Adrenal gland (tissue), 9 donors: ENCODE measurements at regions not wholly inside any gene's neighbourhood (a gene's known extent, or its start where the extent isn't known, plus 50 kb on each side); places are given as distances from the start of the nearest gene placed in this dataset.

Experiments
- DNase-seq, 7 donors: peaks; one replicate each; pipeline ENCODE4 v3.0.0-alpha.2; 2019 to 2020
- H3K27ac ChIP-seq, 5 donors: fragments of 200-600 bp; sonication (generic) in 4 of 5; 1 replicate in 3 of 5; 2 replicates in 2 of 5; pipeline versions ENCODE4 v1.5.1 to v1.8.0; 2016 to 2020; ENCODE audit warnings: mild to moderate bottlenecking in 1 of 5
- H3K27me3 ChIP-seq: fragments of 200-600 bp; 2 replicates; pipeline ENCODE4 v1.8.0; 2021
- H3K36me3 ChIP-seq, 2 donors: fragments of 200-600 bp; replicated peaks in 1 of 2; 1 replicate in 1 of 2; 2 replicates in 1 of 2; pipeline versions ENCODE4 v1.5.1 to v1.8.0; 2018 to 2022
- H3K4me1 ChIP-seq, 2 donors: fragments of 200-600 bp; replicated peaks in 1 of 2; 1 replicate in 1 of 2; 2 replicates in 1 of 2; pipeline versions ENCODE4 v1.5.1 to v1.8.0; 2018 to 2021
- H3K4me3 ChIP-seq, 4 donors: fragments of 200-600 bp; sonication (generic) in 3 of 4; one replicate each; pipeline ENCODE4 v1.5.1; 2016 to 2018
- H3K9me3 ChIP-seq, 3 donors: fragments of 200-600 bp; sonication (generic) in 1 of 3; replicated peaks in 1 of 3; 1 replicate in 2 of 3; 2 replicates in 1 of 3; pipeline versions ENCODE4 v1.5.1 to v1.8.0; 2016 to 2021
- POLR2A ChIP-seq, 2 donors: fragments of 450-650 bp; IDR thresholded peaks; one replicate each; pipeline ENCODE4 v1.6.1; 2017; ENCODE audit warnings: antibody characterized with exemption in 2 of 2, mild to moderate bottlenecking in 2 of 2, moderate library complexity in 1 of 2
- WGBS, 4 donors: extraction: QIAGEN DNeasy Blood & Tissue Kit in 2 of 4; methylation state at CpG; one replicate each; pipeline versions ENCODE4 v1.1.5 to v1.1.7; 2013 to 2017; 5-methylcytosine and 5-hydroxymethylcytosine counted together
- intact Hi-C, 2 donors: fragments of 100-400 bp; cut with DNase I; formaldehyde crosslinking; loops; one replicate each; pipeline versions ENCODE4 v1.14.1 to v1.15.0; 2022 to 2023
- TF ChIP-seq, protein P1 (sequence below), 6 experiments: fragments of 450-650 bp in 4 of 6; fragments of 200-600 bp in 2 of 6; sonication (generic) in 1 of 6; IDR thresholded peaks; 1 replicate in 5 of 6; 2 replicates in 1 of 6; pipeline versions ENCODE4 v1.5.1 to v1.8.0; 2016 to 2021; ENCODE audit warnings: antibody characterized with exemption in 6 of 6, mild to moderate bottlenecking in 2 of 6, moderate library complexity in 1 of 6
- donor health status: healthy with polysubstance abuse.
- donor health status: Bipolar disorder and iron deficiency.
- donor health status: DM: yes; HTN: yes; CAD: no.
- donor health status: DM: no; HTN: no; CAD: no.
- donor health status: DM: no; HTN: no; CAD: no.

DNA sequence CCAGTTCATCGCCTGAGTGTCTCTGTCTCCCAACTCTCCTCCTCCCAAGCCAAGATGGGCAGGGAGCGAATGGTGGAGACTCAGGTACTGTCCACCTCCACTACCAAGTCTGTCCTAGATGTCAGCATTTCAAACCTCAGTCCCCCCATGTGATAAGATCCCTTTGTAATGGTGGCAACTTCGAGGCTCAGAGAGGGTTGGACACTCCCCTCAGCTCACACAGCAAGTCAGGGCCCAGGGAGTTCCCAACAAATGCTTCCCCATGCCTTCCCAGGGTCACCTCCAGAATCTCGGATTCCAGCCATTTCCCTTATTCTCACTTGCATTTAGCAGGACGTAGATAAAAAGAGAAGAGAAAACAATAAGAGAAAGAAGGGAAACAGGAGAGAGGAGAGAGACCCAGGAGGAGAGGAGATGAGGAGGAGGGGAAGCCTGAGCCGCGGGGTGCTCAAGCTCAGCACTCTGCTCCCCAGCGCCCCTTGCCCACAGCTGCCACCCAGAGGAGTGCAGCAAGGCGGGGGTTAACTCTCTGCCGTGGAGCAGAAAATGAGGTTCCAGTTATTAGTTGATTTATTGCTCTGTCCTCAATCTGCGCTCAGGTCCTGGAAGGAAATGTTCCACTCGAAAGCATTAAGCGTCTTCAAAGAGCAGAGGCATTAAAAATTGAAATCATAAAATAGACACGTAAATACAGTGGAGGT, 84.1 kb upstream of the LINGO1 start:
- Histone ChIP-seq H3K9me3 (no peaks in the 10 kb centered on the region), H3K4me1 (no peaks in the 10 kb centered on the region), H3K27me3 (peaks cover 5% of the 10 kb centered on the region), H3K27ac (no peak overlapping the region), H3K4me3 (no peak overlapping the region), H3K36me3 (no peaks in the 10 kb centered on the region)
- DNase-seq = no peak
- intact Hi-C loops = no loop called here
- TF ChIP-seq, protein P1, sequence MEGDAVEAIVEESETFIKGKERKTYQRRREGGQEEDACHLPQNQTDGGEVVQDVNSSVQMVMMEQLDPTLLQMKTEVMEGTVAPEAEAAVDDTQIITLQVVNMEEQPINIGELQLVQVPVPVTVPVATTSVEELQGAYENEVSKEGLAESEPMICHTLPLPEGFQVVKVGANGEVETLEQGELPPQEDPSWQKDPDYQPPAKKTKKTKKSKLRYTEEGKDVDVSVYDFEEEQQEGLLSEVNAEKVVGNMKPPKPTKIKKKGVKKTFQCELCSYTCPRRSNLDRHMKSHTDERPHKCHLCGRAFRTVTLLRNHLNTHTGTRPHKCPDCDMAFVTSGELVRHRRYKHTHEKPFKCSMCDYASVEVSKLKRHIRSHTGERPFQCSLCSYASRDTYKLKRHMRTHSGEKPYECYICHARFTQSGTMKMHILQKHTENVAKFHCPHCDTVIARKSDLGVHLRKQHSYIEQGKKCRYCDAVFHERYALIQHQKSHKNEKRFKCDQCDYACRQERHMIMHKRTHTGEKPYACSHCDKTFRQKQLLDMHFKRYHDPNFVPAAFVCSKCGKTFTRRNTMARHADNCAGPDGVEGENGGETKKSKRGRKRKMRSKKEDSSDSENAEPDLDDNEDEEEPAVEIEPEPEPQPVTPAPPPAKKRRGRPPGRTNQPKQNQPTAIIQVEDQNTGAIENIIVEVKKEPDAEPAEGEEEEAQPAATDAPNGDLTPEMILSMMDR (IDR thresholded peaks at IDR 0.05) = no peak
- TF ChIP-seq POLR2A (IDR thresholded peaks at IDR 0.05) = no peak
- 20 to 23% (median 22%) methylated on average over 14 of the region's 14 CpGs for WGBS, 4 donors

DNA sequence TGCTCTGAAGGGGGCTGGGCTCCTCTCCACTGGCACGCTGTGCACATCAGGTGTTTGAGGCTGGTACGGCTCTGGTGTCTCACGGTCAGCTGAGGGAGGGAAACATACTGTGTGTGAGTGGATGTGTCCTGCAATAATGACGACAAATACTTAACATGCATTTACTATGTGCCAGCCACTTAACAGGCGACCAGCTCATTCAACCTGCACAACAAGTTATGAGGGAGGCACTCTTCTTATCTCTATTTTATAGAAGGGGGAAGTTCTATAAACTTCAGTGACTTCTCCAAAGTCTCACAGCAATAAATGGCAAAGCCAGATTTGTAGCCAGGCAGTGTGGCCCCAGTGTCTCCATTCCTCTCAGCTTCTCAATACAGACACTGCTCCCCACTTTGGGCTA, 83.1 kb upstream of the LINGO1 start:
- no peaks in the 10 kb centered on the region for H3K36me3 ChIP-seq
- 82 to 87% (median 84%) methylated on average over 5 of the region's 5 CpGs for WGBS, 4 donors
- TF ChIP-seq POLR2A (IDR thresholded peaks at IDR 0.05) = no peak
- TF ChIP-seq, protein P1 (IDR thresholded peaks at IDR 0.05) = no peak
- no peak for DNase-seq
- peaks cover 5% of the 10 kb centered on the region for H3K27me3 ChIP-seq
- H3K4me1 ChIP-seq = no peaks in the 10 kb centered on the region
- no peak overlapping the region for H3K27ac ChIP-seq
- intact Hi-C loops = no loop called here
- H3K4me3 ChIP-seq = no peak overlapping the region
- H3K9me3 ChIP-seq = no peaks in the 10 kb centered on the region

DNA sequence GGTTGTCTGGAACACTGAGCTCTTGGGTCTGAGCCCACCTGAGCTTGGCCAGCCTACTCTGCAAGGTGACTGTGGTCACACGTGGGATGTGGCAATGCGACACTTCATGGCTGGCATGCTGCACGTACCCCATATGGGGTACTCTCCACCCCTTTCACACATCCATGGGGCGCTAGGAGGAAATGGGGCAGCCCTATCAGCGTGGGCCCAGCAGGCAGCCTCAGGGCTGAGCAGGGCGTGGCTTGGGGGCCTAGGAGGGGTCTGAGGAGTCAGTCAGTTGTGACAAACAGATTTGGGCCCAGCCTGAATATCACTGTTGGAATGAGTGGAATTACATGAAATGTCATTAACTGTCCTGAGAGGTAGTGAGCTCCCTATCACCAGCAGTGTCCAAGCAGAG, 82.3 kb upstream of the LINGO1 start:
- TF ChIP-seq POLR2A (IDR thresholded peaks at IDR 0.05) = no peak
- TF ChIP-seq, protein P1 (IDR thresholded peaks at IDR 0.05) = no peak
- Histone ChIP-seq H3K4me1 (no peaks in the 10 kb centered on the region), H3K36me3 (no peaks in the 10 kb centered on the region), H3K27me3 (peaks cover 5% of the 10 kb centered on the region), H3K27ac (no peak overlapping the region), H3K4me3 (no peak overlapping the region), H3K9me3 (no peaks in the 10 kb centered on the region)
- no peak for DNase-seq
- intact Hi-C loops = no loop called here
- 59 to 69% (median 66%) methylated on average over 4 to 6 of the region's 6 CpGs for WGBS, 4 donors

DNA sequence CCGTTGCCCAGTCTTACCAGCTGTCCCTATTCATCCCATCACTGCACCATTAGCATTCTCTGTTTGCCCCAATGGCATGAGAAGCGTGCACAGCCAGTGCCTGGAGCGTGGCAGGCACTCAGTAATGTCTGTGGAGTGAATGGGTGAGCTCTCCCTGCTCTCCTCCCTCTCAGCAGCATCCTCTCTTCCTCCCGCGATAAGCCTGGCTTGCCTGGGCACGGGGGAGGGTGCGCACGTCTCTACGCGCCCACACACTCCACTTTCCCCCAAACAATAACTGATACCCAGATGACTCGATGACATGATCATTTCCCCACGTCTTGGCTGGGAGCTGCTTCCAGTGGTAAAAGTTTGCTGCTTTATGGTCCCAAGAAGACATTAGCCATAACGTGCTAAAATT, 81.8 kb upstream of the LINGO1 start:
- no peaks in the 10 kb centered on the region for H3K4me1 ChIP-seq
- no peaks in the 10 kb centered on the region for H3K9me3 ChIP-seq
- intact Hi-C loops = no loop called here
- 64 to 78% (median 69%) methylated on average over 11 to 13 of the region's 13 CpGs for WGBS, 4 donors
- no peak for DNase-seq
- H3K27me3 ChIP-seq = peaks cover 5% of the 10 kb centered on the region
- H3K4me3 ChIP-seq = no peak overlapping the region
- no peaks in the 10 kb centered on the region for H3K36me3 ChIP-seq
- no peak overlapping the region for H3K27ac ChIP-seq
- TF ChIP-seq, protein P1 (IDR thresholded peaks at IDR 0.05) = no peak
- no peak for TF ChIP-seq POLR2A (IDR thresholded peaks at IDR 0.05)
